NCI-H2196 treated with DMSO at 0.1 percent for 48 hours (cell line): ENCODE measurements at regions not wholly inside any gene's neighbourhood (a gene's known extent, or its start where the extent isn't known, plus 50 kb on each side); places are given as distances from the start of the nearest gene placed in this dataset.

Experiments
- DNase-seq: peaks from one replicate; lab custom pipeline; 2025; ENCODE audit not compliant: unreplicated experiment; lab: John Stamatoyannopoulos, UW

- DNase-seq: no peak
Measured at GRCh38 chr4:24013668-24014422, 124.0 kb upstream of the PPARGC1A start.

- DNase-seq: no peak
Measured at GRCh38 chr4:24010994-24011393, 121.1 kb upstream of the PPARGC1A start.

GRCh38 chr4:24010573-24010972, 120.7 kb upstream of the PPARGC1A start:
- DNase-seq: no peak

GRCh38 chr4:24007860-24008261, 118.0 kb upstream of the PPARGC1A start:
- no peak for DNase-seq

GRCh38 chr4:24006269-24006668, 116.4 kb upstream of the PPARGC1A start:
- no peak for DNase-seq

- DNase-seq: no peak
Measured at GRCh38 chr4:24003926-24004325, 114.1 kb upstream of the PPARGC1A start.

- no peak for DNase-seq
Measured at GRCh38 chr4:24003496-24003895, 113.6 kb upstream of the PPARGC1A start.

- DNase-seq: no peak
Measured at GRCh38 chr4:24002330-24002966, 112.6 kb upstream of the PPARGC1A start.

GRCh38 chr4:24001486-24002329, 111.9 kb upstream of the PPARGC1A start:
- no peak for DNase-seq

- no peak for DNase-seq
Measured at GRCh38 chr4:24000470-24000831, 110.6 kb upstream of the PPARGC1A start.

GRCh38 chr4:23999714-24000469, 110.0 kb upstream of the PPARGC1A start:
- DNase-seq: no peak

- no peak for DNase-seq
Measured at GRCh38 chr4:23993373-23993772, 103.5 kb upstream of the PPARGC1A start.

- DNase-seq: no peak
Measured at GRCh38 chr4:23991444-23991843, 101.6 kb upstream of the PPARGC1A start.

- DNase-seq: no peak
Measured at GRCh38 chr4:23986270-23986669, 96.4 kb upstream of the PPARGC1A start.

GRCh38 chr4:23981328-23981727, 91.5 kb upstream of the PPARGC1A start:
- DNase-seq: no peak

- no peak for DNase-seq
Measured at GRCh38 chr4:23979534-23979933, 89.7 kb upstream of the PPARGC1A start.

GRCh38 chr4:23978002-23978401, 88.2 kb upstream of the PPARGC1A start:
- no peak for DNase-seq

- no peak for DNase-seq
Measured at GRCh38 chr4:23976423-23976822, 86.6 kb upstream of the PPARGC1A start.

GRCh38 chr4:23973308-23973855, 83.5 kb upstream of the PPARGC1A start:
- DNase-seq: no peak

- DNase-seq: no peak
Measured at GRCh38 chr4:23972805-23973204, 83.0 kb upstream of the PPARGC1A start.

- no peak for DNase-seq
Measured at GRCh38 chr4:23972187-23972586, 82.3 kb upstream of the PPARGC1A start.
